GM21515 (cell line): ENCODE measurements at regions not wholly inside any gene's neighbourhood (a gene's known extent, or its start where the extent isn't known, plus 50 kb on each side); places are given as distances from the start of the nearest gene placed in this dataset.

Source experiments
- ATAC-seq: cut with Tn5 transposase; IDR thresholded peaks from one replicate; pipeline ENCODE4 v1.9.1; 2021; ENCODE audit not compliant: unreplicated experiment

GRCh38 chr5:166936351-166936750, 1355.1 kb upstream of the WWC1 start:
- no peak for ATAC-seq

- no peak for ATAC-seq
These were observed 1353.4 kb upstream of the WWC1 start for GRCh38 chr5:166938071-166938470.

GRCh38 chr5:166942948-166943347, 1348.5 kb upstream of the WWC1 start:
- ATAC-seq: no peak

GRCh38 chr5:166947045-166947444, 1344.4 kb upstream of the WWC1 start:
- no peak for ATAC-seq

GRCh38 chr5:166948679-166949078, 1342.8 kb upstream of the WWC1 start:
- ATAC-seq: no peak

GRCh38 chr5:166952048-166952447, 1339.4 kb upstream of the WWC1 start:
- ATAC-seq: no peak

GRCh38 chr5:166957782-166958181, 1333.7 kb upstream of the WWC1 start:
- ATAC-seq: no peak

GRCh38 chr5:166959766-166960165, 1331.7 kb upstream of the WWC1 start:
- ATAC-seq: no peak

- ATAC-seq: no peak
These were observed 1330.4 kb upstream of the WWC1 start for GRCh38 chr5:166961028-166961427.

- ATAC-seq: no peak
These were observed 1329.5 kb upstream of the WWC1 start for GRCh38 chr5:166961913-166962312.

GRCh38 chr5:166962461-166962860, 1329.0 kb upstream of the WWC1 start:
- ATAC-seq: no peak

GRCh38 chr5:166963596-166963995, 1327.8 kb upstream of the WWC1 start:
- no peak for ATAC-seq

GRCh38 chr5:166977911-166978422, 1313.5 kb upstream of the WWC1 start:
- no peak for ATAC-seq

GRCh38 chr5:166979307-166979895, 1312.0 kb upstream of the WWC1 start:
- no peak for ATAC-seq

GRCh38 chr5:166980666-166981065, 1310.8 kb upstream of the WWC1 start:
- no peak for ATAC-seq

- ATAC-seq: no peak
These were observed 1309.2 kb upstream of the WWC1 start for GRCh38 chr5:166982226-166982625.

GRCh38 chr5:166991601-166992000, 1299.8 kb upstream of the WWC1 start:
- no peak for ATAC-seq

- ATAC-seq: no peak
These were observed 1299.3 kb upstream of the WWC1 start for GRCh38 chr5:166992108-166992507.

- ATAC-seq: no peak
These were observed 1298.3 kb upstream of the WWC1 start for GRCh38 chr5:166992874-166993722.

- no peak for ATAC-seq
These were observed 1297.2 kb upstream of the WWC1 start for GRCh38 chr5:166994226-166994625.

GRCh38 chr5:167001246-167001645, 1290.2 kb upstream of the WWC1 start:
- ATAC-seq: no peak

GRCh38 chr5:167008705-167009104, 1282.7 kb upstream of the WWC1 start:
- ATAC-seq: no peak
